RWPE2 (cell line): ENCODE measurements at regions not wholly inside any gene's neighbourhood (a gene's known extent, or its start where the extent isn't known, plus 50 kb on each side); places are given as distances from the start of the nearest gene placed in this dataset.

Experiments used
- ATAC-seq: fragments of 200-7000 bp; cut with Tn5 transposase; 3 replicates; pipeline ENCODE4 v1.9.1; 2021; ENCODE audit warnings: low read depth
- DNase-seq: peaks from one replicate; pipeline ENCODE4 v3.0.0-alpha.2; 2020; ENCODE audit warnings: low spot score
- H3K27ac ChIP-seq: fragments of 450-650 bp; 2 replicates; pipeline ENCODE4 v1.5.1; 2017; ENCODE audit warnings: mild to moderate bottlenecking; ENCODE audit not compliant: poor library complexity, severe bottlenecking
- H3K27me3 ChIP-seq: fragments of 250-450 bp; sonication (Bioruptor Pico); 2 replicates; pipeline ENCODE4 v1.5.1; 2021; ENCODE audit warnings: mild to moderate bottlenecking, moderate library complexity; ENCODE audit not compliant: insufficient read depth, poor library complexity, severe bottlenecking
- H3K36me3 ChIP-seq: fragments of 250-450 bp; sonication (Bioruptor Pico); 2 replicates; pipeline ENCODE4 v1.5.1; 2020; ENCODE audit warnings: low read depth, mild to moderate bottlenecking, moderate library complexity
- H3K4me1 ChIP-seq: fragments of 250-450 bp; sonication (Bioruptor Pico); 2 replicates; pipeline ENCODE4 v1.5.1; 2021; ENCODE audit warnings: mild to moderate bottlenecking, moderate library complexity; ENCODE audit not compliant: insufficient read depth, poor library complexity, severe bottlenecking
- H3K4me3 ChIP-seq: fragments of 250-450 bp; sonication (Bioruptor Pico); 2 replicates; pipeline ENCODE4 v1.5.1; 2021; ENCODE audit warnings: mild to moderate bottlenecking, moderate library complexity; ENCODE audit not compliant: severe bottlenecking
- H3K9me3 ChIP-seq: fragments of 250-450 bp; sonication (Bioruptor Pico); 2 replicates; pipeline ENCODE4 v1.5.1; 2021; ENCODE audit warnings: mild to moderate bottlenecking, moderate library complexity; ENCODE audit not compliant: severe bottlenecking
- CTCF ChIP-seq: fragments of 450-650 bp; IDR thresholded peaks from one replicate; pipeline ENCODE4 v1.5.1; 2017; ENCODE audit warnings: mild to moderate bottlenecking, moderate library complexity; ENCODE audit not compliant: poor library complexity, severe bottlenecking

- ATAC-seq: no peak
Measured at GRCh38 chr21:21851205-21851604, 853.0 kb downstream of the NCAM2 start.

GRCh38 chr21:21851657-21852056 is 853.4 kb downstream of the NCAM2 start:
- ATAC-seq (no peak), DNase-seq (no peak)
- Histone ChIP-seq H3K4me3 (no peak overlapping the region), H3K36me3 (no peaks in the 10 kb centered on the region), H3K27me3 (peaks cover 13% of the 10 kb centered on the region), H3K9me3 (no peaks in the 10 kb centered on the region), H3K4me1 (no peaks in the 10 kb centered on the region), H3K27ac (no peak overlapping the region)
- no peak for TF ChIP-seq CTCF

More at GRCh38 chr21:21851205-21851604, 853.0 kb downstream of the NCAM2 start:
- Histone ChIP-seq H3K27me3 (peaks cover 13% of the 10 kb centered on the region), H3K9me3 (no peaks in the 10 kb centered on the region), H3K4me1 (no peaks in the 10 kb centered on the region), H3K27ac (no peak overlapping the region), H3K4me3 (no peak overlapping the region), H3K36me3 (no peaks in the 10 kb centered on the region)
- no peak for DNase-seq
- no peak for TF ChIP-seq CTCF

DNA sequence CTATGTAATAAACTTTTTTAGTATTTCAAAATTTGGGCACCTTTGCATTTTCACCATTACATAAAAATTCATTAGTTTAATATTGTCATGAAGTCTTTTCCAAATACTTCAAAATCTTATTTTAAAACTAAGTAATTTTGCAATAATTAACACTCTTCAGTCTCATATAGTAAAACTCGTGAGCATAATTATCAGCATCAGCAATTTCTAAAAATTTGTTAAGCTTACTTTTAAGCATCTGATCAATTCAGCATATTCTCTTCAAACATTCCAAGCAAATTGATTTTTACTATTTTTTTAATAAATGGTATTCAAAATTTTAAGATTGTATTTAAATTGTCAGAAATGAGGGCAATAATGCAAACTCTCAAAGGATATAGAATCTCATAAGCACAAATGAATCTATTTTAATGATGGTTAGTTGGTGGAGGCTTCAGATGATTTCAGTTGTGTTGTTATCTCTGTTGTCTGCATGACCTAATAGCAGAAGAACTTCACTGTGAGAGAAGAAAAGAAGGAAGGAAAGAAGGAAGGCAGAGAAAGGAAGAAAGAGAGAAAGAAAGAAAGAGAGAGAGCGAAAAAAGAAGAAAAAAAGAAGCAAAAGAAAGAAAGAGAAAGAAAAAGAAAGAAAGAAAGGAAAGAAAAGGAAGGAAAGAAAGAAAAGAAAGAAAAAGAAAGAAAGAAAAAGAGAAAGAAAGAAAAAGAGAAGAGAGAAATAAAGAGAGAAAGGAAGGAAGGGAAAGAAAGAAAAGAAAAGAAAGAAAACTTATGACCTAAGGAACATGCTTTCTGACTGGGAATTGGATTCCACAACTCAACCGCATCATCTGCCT is 860.5 kb downstream of the NCAM2 start:
- Histone ChIP-seq H3K4me3 (no peak overlapping the region), H3K36me3 (no peaks in the 10 kb centered on the region), H3K4me1 (no peaks in the 10 kb centered on the region), H3K9me3 (no peaks in the 10 kb centered on the region), H3K27me3 (peaks cover 7% of the 10 kb centered on the region), H3K27ac (no peak overlapping the region)
- DNase-seq: no peak
- no peak for ATAC-seq
- TF ChIP-seq CTCF: no peak

DNA sequence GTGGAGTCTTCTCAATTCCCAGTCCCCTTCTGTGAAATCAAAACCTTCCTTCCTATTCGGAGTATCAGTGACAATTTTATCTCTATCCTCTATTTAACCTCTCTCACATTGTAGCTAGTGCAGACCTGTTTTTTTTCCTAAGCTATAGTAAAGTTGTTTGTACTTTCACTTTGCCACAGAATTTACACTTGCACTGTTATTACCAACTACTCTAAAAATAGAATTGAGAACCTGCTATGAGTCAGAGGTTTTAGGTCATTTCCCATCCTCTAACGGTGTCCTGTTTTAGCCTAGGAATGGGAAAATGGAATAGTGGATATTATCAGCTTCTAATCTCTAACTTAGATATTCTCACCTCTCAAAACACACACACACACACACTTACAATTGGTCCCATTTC is 862.7 kb downstream of the NCAM2 start:
- Histone ChIP-seq H3K4me1 (no peaks in the 10 kb centered on the region), H3K27me3 (peaks cover 11% of the 10 kb centered on the region), H3K36me3 (no peaks in the 10 kb centered on the region), H3K9me3 (no peaks in the 10 kb centered on the region), H3K4me3 (no peak overlapping the region), H3K27ac (no peak overlapping the region)
- no peak for TF ChIP-seq CTCF
- DNase-seq (no peak), ATAC-seq (no peak)

DNA sequence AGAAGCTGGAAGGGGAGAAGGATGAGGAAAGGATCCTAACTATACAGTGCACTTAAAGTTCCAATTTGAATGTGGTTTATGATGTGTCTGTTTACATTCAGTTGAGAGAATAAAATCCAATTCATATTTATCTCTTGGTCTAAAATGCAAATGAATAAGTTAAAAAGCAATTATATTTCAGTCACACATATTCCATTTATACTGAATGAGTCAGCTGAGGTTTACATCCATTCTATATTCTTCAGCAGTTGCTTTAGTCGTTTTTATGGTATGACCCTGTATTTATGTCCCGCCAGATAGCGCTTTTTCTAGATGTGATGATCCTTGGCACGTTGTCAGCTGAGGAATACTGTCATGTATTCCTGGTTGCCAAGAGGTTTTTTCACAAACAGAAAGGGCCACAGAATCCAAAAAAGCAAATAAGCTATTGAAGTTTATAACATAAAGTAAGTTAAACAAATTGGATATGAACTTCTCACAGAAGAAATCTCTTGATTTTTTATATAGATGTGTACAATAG is 866.2 kb downstream of the NCAM2 start:
- ATAC-seq: no peak
- H3K9me3 ChIP-seq: no peaks in the 10 kb centered on the region

More for the DNA sequence above, 866.2 kb downstream of the NCAM2 start:
- Histone ChIP-seq H3K4me3 (no peak overlapping the region), H3K36me3 (no peaks in the 10 kb centered on the region), H3K27me3 (peaks cover 16% of the 10 kb centered on the region), H3K27ac (no peak overlapping the region), H3K4me1 (no peaks in the 10 kb centered on the region)
- DNase-seq: no peak
- TF ChIP-seq CTCF: no peak
